Ascending aorta (tissue), 2 donors: ENCODE measurements at regions not wholly inside any gene's neighbourhood (a gene's known extent, or its start where the extent isn't known, plus 50 kb on each side); places are given as distances from the start of the nearest gene placed in this dataset.

ENCODE experiments used
- DNase-seq, 2 donors: peaks; one replicate each; pipeline ENCODE4 v3.0.0-alpha.2; 2019; ENCODE audit warnings: low spot score in 2 of 2
- H3K27ac ChIP-seq, 2 donors: fragments of 200-600 bp; sonication (generic); one replicate each; pipeline ENCODE4 v1.5.1; 2016 to 2017; ENCODE audit warnings: mild to moderate bottlenecking in 1 of 2
- H3K27me3 ChIP-seq: fragments of 200-600 bp; sonication (generic); one replicate; pipeline ENCODE4 v1.5.1; 2017
- H3K36me3 ChIP-seq, 2 donors: fragments of 200-600 bp; sonication (generic); one replicate each; pipeline ENCODE4 v1.5.1; 2016
- H3K4me1 ChIP-seq, 2 donors: fragments of 200-600 bp; sonication (generic); one replicate each; pipeline ENCODE4 v1.5.1; 2016 to 2017; ENCODE audit warnings: mild to moderate bottlenecking in 1 of 2
- H3K4me3 ChIP-seq, 2 donors: fragments of 200-600 bp; sonication (generic); one replicate each; pipeline ENCODE4 v1.5.1; 2016 to 2017; ENCODE audit warnings: mild to moderate bottlenecking in 1 of 2
- H3K9me3 ChIP-seq, 2 donors: fragments of 200-600 bp; sonication (generic); one replicate each; pipeline ENCODE4 v1.5.1; 2016
- CTCF ChIP-seq, 3 experiments: fragments of 200-600 bp in 2 of 3; fragments of 450-650 bp in 1 of 3; sonication (generic) in 2 of 3; IDR thresholded peaks; one replicate each; pipeline ENCODE4 v1.5.1; 2016 to 2019; ENCODE audit warnings: antibody characterized with exemption in 3 of 3, mild to moderate bottlenecking in 1 of 3, moderate library complexity in 1 of 3
- intact Hi-C: fragments of 100-400 bp; cut with DNase I; formaldehyde crosslinking; loops from one replicate; pipeline ENCODE4 v1.15.1; 2023

DNA sequence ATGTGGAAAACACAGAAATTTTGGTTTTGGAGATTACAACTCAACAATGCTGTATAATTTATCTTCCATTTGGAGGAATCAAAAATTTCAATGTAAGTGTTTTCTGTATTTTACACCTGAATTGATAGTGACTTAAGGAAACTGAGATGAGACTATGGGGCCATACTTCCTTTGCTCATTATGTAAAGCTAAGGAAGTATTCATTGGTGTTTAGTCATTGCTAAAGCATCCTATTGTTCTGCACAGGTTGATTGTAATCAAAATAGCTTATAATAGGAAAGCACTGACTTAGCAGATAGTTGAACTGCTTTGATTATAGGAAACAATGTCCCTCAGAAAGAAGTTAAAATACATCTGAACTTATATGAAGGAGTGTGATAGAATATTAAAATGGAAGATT is 244.4 kb upstream of the SLITRK5 start:
- Histone ChIP-seq H3K4me3 (no peak overlapping the region), H3K36me3 (no peaks in the 10 kb centered on the region), H3K27me3 (no peaks in the 10 kb centered on the region), H3K9me3 (no peaks in the 10 kb centered on the region), H3K27ac (no peak overlapping the region), H3K4me1 (no peaks in the 10 kb centered on the region)
- intact Hi-C loops = no loop called here
- no peak for DNase-seq
- TF ChIP-seq CTCF (IDR thresholded peaks at IDR 0.05) = no peak

DNA sequence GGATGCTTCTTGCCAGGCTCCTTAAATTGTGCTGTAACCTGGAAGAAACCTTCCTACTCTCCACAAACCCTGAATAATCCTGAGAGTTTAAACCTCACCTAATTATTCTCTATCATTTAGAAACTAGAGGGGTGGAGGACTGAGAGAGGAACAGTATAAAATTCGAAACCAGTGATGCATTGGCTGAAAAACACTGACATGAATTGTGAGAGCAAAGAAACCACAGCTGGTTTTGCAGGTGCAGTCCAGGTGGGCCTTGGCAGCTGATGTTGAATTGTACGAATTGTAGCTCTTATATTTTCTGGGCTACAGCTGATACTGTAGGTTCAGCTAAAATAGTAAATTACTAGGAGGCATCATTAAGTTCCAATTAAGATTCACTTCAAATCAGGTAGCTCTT is 227.0 kb upstream of the SLITRK5 start:
- Histone ChIP-seq H3K27ac (no peak overlapping the region), H3K4me3 (no peak overlapping the region), H3K36me3 (no peaks in the 10 kb centered on the region), H3K27me3 (no peaks in the 10 kb centered on the region), H3K9me3 (no peaks in the 10 kb centered on the region), H3K4me1 (no peaks in the 10 kb centered on the region)
- TF ChIP-seq CTCF (IDR thresholded peaks at IDR 0.05) = no peak
- no peak for DNase-seq
- intact Hi-C loops = no loop called here

DNA sequence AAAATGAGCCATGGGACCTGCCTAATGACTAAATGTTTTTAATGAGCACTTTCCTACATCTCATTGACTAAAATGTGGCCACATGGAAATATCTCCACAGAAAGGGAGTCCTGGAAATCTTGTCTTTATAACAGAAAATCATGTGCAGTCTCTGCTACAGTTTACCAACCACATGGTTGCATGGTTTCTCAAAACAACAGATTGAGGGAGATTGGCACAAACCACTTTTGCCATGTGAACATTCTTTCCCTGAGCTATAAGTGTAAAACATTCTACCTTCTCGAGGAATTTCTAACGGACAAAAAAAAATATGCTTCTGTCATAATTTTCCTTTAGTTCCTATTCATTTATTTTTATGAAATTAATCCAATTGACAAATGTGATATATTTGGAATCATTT is 218.9 kb upstream of the SLITRK5 start:
- H3K27ac ChIP-seq = no peak overlapping the region
- intact Hi-C loops = no loop called here
- no peaks in the 10 kb centered on the region for H3K36me3 ChIP-seq
- no peak for DNase-seq
- H3K27me3 ChIP-seq = no peaks in the 10 kb centered on the region
- no peak for TF ChIP-seq CTCF (IDR thresholded peaks at IDR 0.05)
- H3K4me3 ChIP-seq = no peak overlapping the region
- H3K4me1 ChIP-seq = no peaks in the 10 kb centered on the region
- H3K9me3 ChIP-seq = no peaks in the 10 kb centered on the region

GRCh38 chr13:87453244-87453643 is 217.9 kb upstream of the SLITRK5 start:
- intact Hi-C loops = no loop called here
- H3K9me3 ChIP-seq = no peaks in the 10 kb centered on the region

GRCh38 chr13:87459419-87459818 is 211.8 kb upstream of the SLITRK5 start:
- no peaks in the 10 kb centered on the region for H3K27me3 ChIP-seq
- intact Hi-C loops = no loop called here
- no peak for DNase-seq
- TF ChIP-seq CTCF (IDR thresholded peaks at IDR 0.05) = no peak
- no peaks in the 10 kb centered on the region for H3K36me3 ChIP-seq
- H3K4me1 ChIP-seq = no peaks in the 10 kb centered on the region
- H3K27ac ChIP-seq = no peak overlapping the region
- H3K9me3 ChIP-seq = no peaks in the 10 kb centered on the region
- no peak overlapping the region for H3K4me3 ChIP-seq

More at GRCh38 chr13:87453244-87453643, 217.9 kb upstream of the SLITRK5 start:
- DNase-seq = no peak
- no peaks in the 10 kb centered on the region for H3K36me3 ChIP-seq
- H3K27ac ChIP-seq = no peak overlapping the region
- H3K4me1 ChIP-seq = no peaks in the 10 kb centered on the region
- H3K4me3 ChIP-seq = no peak overlapping the region
- no peak for TF ChIP-seq CTCF (IDR thresholded peaks at IDR 0.05)
- no peaks in the 10 kb centered on the region for H3K27me3 ChIP-seq

DNA sequence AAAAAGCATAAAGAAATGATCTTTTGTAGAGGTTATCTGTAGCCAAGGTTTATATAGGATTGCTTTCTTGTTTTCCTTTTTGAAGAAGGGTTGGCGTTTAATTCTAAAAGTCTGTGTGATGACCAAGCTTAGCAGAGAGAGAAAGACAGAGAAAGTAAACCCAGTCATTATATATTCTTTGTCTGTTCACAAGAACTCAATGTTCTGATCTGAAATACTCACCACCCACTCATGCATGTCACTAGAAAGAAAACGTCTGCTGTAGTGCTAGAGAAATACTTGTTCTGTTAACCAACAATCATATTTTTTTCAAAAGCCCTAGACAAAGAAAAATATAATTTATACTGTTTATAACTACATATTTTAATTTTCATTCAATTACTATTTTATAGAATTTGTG is 173.7 kb upstream of the SLITRK5 start:
- intact Hi-C loops = no loop called here
- Histone ChIP-seq H3K27ac (no peak overlapping the region), H3K4me1 (no peaks in the 10 kb centered on the region), H3K4me3 (no peak overlapping the region), H3K36me3 (no peaks in the 10 kb centered on the region), H3K27me3 (no peaks in the 10 kb centered on the region), H3K9me3 (peaks cover 0 to 4% of the 10 kb centered on the region in 2 donors)
- TF ChIP-seq CTCF (IDR thresholded peaks at IDR 0.05) = no peak
- DNase-seq = no peak
